Kidney epithelial cell (primary cell): ENCODE measurements at regions not wholly inside any gene's neighbourhood (a gene's known extent, or its start where the extent isn't known, plus 50 kb on each side); places are given as distances from the start of the nearest gene placed in this dataset.

Experiments used
- DNase-seq: peaks from one replicate; pipeline ENCODE4 v3.0.0-alpha.2; 2010; ENCODE audit warnings: low read depth
- H3K27me3 ChIP-seq: 2 replicates; pipeline ENCODE4 v1.6.0; 2011; ENCODE audit warnings: low read length; ENCODE audit not compliant: control insufficient read depth, insufficient read depth
- H3K36me3 ChIP-seq: 2 replicates; pipeline ENCODE4 v1.5.1; 2011; ENCODE audit warnings: low read length; ENCODE audit not compliant: control insufficient read depth, insufficient read depth
- H3K4me3 ChIP-seq: 2 replicates; pipeline ENCODE4 v1.5.1; 2011; ENCODE audit warnings: low read depth, mild to moderate bottlenecking, control low read depth, low read length
- TF ChIP-seq, protein P1 (sequence below): IDR thresholded peaks from 2 replicates; pipeline ENCODE4 v1.5.1; 2011; ENCODE audit warnings: mild to moderate bottlenecking, moderate library complexity, low read length, control low read depth, inconsistent platforms; ENCODE audit not compliant: insufficient read depth, poor library complexity, severe bottlenecking

DNA sequence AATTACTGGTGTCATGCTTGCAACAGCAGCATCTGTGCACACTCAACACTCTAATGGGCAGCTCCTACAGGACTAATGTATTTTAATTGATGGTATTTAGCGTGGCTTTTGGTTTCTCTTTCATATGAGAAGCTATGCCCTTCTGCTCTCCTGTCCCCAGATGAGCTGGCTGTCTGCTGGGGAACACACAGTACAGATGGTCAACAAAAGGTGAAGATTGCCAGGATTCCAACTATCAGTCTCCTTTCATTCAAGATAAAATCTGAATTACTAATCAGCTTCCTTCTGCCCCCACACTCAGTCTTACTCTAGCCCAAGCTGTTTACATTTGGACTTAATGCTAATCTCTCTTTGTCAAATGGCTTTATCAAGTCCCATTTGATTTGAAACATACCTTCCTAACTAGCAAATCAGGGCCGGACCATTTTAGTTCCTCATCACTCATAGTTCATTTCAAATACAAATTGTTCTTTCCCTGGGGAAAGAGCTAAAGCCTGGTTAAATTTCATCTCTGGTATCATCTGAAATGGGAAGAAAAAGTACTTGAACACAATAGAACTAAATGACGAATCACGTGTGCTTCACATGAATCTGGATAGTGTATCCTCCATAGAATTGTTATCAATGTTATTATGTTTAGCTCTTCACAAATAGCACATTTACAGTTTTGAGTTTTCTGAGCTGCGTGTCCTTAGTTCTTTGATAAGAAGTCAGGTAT is 988.0 kb downstream of the PCDH17 start:
- Histone ChIP-seq H3K36me3 (no peaks in the 10 kb centered on the region), H3K4me3 (no peak overlapping the region), H3K27me3 (no peaks in the 10 kb centered on the region)
- no peak for DNase-seq
- TF ChIP-seq, protein P1, sequence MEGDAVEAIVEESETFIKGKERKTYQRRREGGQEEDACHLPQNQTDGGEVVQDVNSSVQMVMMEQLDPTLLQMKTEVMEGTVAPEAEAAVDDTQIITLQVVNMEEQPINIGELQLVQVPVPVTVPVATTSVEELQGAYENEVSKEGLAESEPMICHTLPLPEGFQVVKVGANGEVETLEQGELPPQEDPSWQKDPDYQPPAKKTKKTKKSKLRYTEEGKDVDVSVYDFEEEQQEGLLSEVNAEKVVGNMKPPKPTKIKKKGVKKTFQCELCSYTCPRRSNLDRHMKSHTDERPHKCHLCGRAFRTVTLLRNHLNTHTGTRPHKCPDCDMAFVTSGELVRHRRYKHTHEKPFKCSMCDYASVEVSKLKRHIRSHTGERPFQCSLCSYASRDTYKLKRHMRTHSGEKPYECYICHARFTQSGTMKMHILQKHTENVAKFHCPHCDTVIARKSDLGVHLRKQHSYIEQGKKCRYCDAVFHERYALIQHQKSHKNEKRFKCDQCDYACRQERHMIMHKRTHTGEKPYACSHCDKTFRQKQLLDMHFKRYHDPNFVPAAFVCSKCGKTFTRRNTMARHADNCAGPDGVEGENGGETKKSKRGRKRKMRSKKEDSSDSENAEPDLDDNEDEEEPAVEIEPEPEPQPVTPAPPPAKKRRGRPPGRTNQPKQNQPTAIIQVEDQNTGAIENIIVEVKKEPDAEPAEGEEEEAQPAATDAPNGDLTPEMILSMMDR = no peak

DNA sequence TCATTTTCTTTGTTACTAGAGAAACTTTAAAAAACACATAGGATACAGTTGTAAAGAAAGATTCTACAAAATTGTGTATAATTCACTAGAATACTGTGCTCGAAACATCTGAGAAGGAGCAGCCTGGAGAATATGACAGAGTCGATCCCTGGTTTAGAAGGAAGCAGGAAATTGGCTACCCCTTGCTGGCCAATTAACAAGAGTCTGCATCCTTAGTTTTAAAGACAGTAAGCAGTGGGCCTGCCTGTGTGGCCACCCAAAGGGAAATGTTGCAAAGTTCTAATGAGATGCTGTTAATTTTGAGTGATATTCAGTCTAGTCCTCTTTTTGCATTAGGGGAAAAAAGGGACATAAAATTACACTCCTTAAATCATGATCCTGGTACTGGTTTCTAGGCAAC is 988.6 kb downstream of the PCDH17 start:
- TF ChIP-seq, protein P1 = no peak
- no peak overlapping the region for H3K4me3 ChIP-seq
- H3K36me3 ChIP-seq = no peaks in the 10 kb centered on the region
- no peak for DNase-seq
- H3K27me3 ChIP-seq = no peaks in the 10 kb centered on the region

DNA sequence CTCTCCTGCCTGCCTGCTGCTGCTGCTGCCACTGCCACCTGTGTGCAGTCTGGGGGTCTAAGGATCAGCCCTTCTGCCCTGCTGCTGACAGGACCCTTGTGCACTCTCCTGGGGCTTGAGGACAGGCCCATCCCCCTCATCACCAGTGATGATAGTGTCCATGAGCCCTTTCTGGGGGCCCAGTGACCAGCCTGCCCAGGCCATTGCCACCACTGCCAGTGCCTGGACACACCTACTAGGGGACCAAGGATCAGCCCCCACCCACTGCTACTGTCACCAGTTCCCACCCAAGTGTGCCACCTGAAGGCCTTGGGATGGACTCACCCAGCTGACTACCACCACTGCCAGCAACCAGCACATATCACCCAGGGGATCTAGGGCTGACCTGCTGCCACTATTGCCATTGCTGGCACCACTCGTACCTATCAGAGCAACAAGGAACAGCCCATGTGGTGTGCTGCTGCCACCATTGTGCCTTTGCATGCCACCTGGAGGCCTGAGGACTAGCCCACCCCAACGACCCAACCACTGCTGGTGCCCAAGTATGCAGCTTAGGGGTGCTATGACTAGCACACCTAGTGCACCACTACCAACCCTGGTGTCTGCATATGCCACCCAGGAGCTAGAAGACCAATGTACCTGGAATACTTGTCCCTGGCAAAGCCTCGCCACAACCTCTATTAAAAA is 994.3 kb downstream of the PCDH17 start:
- no peak for DNase-seq
- no peaks in the 10 kb centered on the region for H3K27me3 ChIP-seq
- TF ChIP-seq, protein P1 = no peak

DNA sequence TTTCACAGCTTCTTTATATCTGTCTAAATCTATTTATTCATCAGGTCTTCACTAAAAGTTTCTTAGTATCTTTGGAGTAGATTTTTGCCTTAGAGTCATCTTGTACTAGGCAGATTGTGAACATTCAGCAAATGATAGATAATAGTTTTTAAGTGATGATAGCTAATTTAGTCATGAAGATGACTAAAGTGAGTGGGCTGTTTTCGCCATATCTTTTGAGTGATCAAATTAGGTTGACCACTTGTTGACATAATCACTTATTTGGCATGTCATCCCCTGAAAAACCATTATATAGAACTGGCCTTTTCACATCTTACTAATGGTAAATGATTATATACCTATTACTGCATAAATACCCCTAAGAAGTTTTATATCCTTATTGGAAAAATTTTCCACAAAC is 999.2 kb downstream of the PCDH17 start:
- TF ChIP-seq, protein P1 = no peak
- H3K4me3 ChIP-seq = no peak overlapping the region
- no peaks in the 10 kb centered on the region for H3K27me3 ChIP-seq
- H3K36me3 ChIP-seq = no peaks in the 10 kb centered on the region
- no peak for DNase-seq

More for the DNA sequence above, 994.3 kb downstream of the PCDH17 start:
- no peak overlapping the region for H3K4me3 ChIP-seq
- H3K36me3 ChIP-seq = no peaks in the 10 kb centered on the region

DNA sequence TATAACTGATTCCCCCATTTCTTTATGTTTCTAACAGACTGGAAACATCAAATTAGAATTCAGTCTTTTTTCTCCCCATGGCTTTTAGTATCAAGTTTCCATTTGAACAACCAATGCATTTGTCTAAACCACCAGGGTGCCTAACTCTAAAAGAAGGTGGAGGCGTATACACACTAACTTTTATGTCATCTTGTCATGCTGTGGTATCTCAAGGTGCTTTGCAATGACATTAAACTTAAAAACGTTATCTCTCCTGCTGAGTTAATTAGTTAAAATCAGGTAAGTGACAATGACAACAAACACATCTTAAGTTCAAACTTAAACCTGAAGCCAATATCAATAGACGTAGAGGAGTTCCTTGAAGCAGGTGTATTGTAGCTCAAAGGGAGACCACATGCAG is 1001.7 kb downstream of the PCDH17 start:
- DNase-seq = no peak
- no peak overlapping the region for H3K4me3 ChIP-seq
- H3K36me3 ChIP-seq = no peaks in the 10 kb centered on the region
- TF ChIP-seq, protein P1 = no peak
- no peaks in the 10 kb centered on the region for H3K27me3 ChIP-seq

DNA sequence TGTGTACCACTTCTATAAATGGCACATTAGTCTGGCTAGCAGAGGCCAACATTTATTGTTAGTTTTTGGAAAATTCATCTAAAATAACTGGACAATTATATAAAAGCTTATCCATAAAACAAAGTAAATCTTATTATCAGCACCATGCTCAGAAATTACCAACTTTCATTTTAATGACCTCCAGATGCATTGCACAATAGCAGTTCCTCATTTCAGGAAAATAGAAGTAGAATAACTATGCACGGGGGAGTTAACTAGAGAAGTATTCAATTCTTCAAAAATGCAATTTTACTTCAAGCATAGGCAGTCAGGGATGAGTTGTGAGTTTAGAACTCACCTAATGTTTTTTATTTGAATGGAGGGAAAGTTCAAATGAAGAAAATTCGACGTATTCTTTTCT is 1023.5 kb downstream of the PCDH17 start:
- no peak for DNase-seq
- Histone ChIP-seq H3K4me3 (no peak overlapping the region), H3K36me3 (no peaks in the 10 kb centered on the region), H3K27me3 (no peaks in the 10 kb centered on the region)
- TF ChIP-seq, protein P1 = no peak
